Fibroblast of lung (primary cell): ENCODE measurements at regions not wholly inside any gene's neighbourhood (a gene's known extent, or its start where the extent isn't known, plus 50 kb on each side); places are given as distances from the start of the nearest gene placed in this dataset.

Experiments
- DNase-seq, 2 donors: peaks; one replicate each; pipeline versions ENCODE4 v3.0.0 to v3.0.0-alpha.2; 2010; ENCODE audit warnings: low read depth in 2 of 2
- H2AFZ ChIP-seq: 2 replicates; pipeline ENCODE4 v1.5.1; 2012; ENCODE audit warnings: low read length, control low read depth, inconsistent platforms
- H3K27ac ChIP-seq: 2 replicates; pipeline ENCODE4 v1.5.1; 2011; ENCODE audit warnings: low read length, control low read depth; ENCODE audit not compliant: insufficient read depth
- H3K27me3 ChIP-seq: 2 replicates; pipeline ENCODE4 v1.5.1; 2011; ENCODE audit warnings: mild to moderate bottlenecking, low read length; ENCODE audit not compliant: control insufficient read depth, insufficient read depth
- H3K36me3 ChIP-seq: 2 replicates; pipeline ENCODE4 v1.5.1; 2011; ENCODE audit warnings: low read length; ENCODE audit not compliant: control insufficient read depth, insufficient read depth
- H3K4me1 ChIP-seq: 2 replicates; pipeline ENCODE4 v1.5.1; 2011; ENCODE audit warnings: low read length; ENCODE audit not compliant: control insufficient read depth, insufficient read depth; ENCODE audit errors: extremely low read depth
- H3K4me2 ChIP-seq: 2 replicates; pipeline ENCODE4 v1.5.1; 2011; ENCODE audit warnings: low read length, control low read depth; ENCODE audit not compliant: insufficient read depth; ENCODE audit errors: extremely low read depth
- H3K4me3 ChIP-seq, 4 experiments: fragments of 200-600 bp in 1 of 4; sonication (generic) in 1 of 4; replicated peaks in 1 of 4; 2 replicates each; pipeline ENCODE4 v1.5.1; 2011 to 2016; ENCODE audit warnings: low read length in 4 of 4, low read depth in 3 of 4, mild to moderate bottlenecking in 3 of 4, control low read depth in 2 of 4, inconsistent platforms in 1 of 4, mixed read lengths in 1 of 4; ENCODE audit not compliant: insufficient read depth in 1 of 4; ENCODE audit errors: control extremely low read depth in 1 of 4
- H3K79me2 ChIP-seq: 2 replicates; pipeline ENCODE4 v1.5.1; 2012; ENCODE audit warnings: mild to moderate bottlenecking, low read length, inconsistent platforms; ENCODE audit not compliant: control insufficient read depth, insufficient read depth
- H3K9ac ChIP-seq: 2 replicates; pipeline ENCODE4 v1.5.1; 2011; ENCODE audit warnings: mild to moderate bottlenecking, low read length, control low read depth; ENCODE audit not compliant: insufficient read depth
- H3K9me3 ChIP-seq: 2 replicates; pipeline ENCODE4 v1.5.1; 2012; ENCODE audit warnings: low read depth, low read length; ENCODE audit not compliant: control insufficient read depth, insufficient read depth
- H4K20me1 ChIP-seq: 2 replicates; pipeline ENCODE4 v1.5.1; 2011; ENCODE audit warnings: low read length; ENCODE audit not compliant: control insufficient read depth, insufficient read depth; ENCODE audit errors: extremely low read depth
- EZH2 ChIP-seq: IDR thresholded peaks from 2 replicates; pipeline ENCODE4 v1.5.1; 2012; ENCODE audit warnings: low read length, control low read depth, mild to moderate bottlenecking; ENCODE audit errors: missing control alignments
- TF ChIP-seq, protein P1 (sequence below), 2 donors: IDR thresholded peaks in 1 of 2; conservative IDR thresholded peaks in 1 of 2; 1 replicate in 1 of 2; 2 replicates in 1 of 2; pipeline ENCODE4 v1.5.1; 2011 to 2012; ENCODE audit warnings: low read length in 2 of 2, control low read depth in 1 of 2, inconsistent platforms in 1 of 2, low read depth in 1 of 2, mild to moderate bottlenecking in 1 of 2

DNA sequence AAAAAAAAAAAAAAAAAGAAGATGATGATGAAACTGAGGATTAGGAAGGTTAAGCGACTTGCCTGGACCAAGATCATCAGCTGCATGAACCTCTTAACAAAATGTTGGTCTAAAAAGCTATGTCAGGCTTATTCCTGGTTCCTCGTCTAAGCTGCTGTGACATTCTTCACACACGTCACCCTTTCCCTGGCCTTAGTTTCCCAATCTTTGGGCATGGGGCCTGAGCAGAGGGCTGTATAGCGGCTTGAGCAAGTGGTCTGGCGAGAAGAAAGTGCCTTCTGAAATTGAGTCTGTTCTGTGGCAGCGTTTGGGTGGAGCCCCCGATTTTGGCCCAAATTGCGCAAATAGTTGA is 58.7 kb upstream of the CCND2 start:
- no peak for DNase-seq
- no peak overlapping the region for H3K4me3 ChIP-seq
- H3K79me2 ChIP-seq: no peaks in the 10 kb centered on the region
- no peak overlapping the region for H3K9ac ChIP-seq
- H4K20me1 ChIP-seq: no peaks in the 10 kb centered on the region
- H3K9me3 ChIP-seq: no peaks in the 10 kb centered on the region
- H3K4me1 ChIP-seq: no peaks in the 10 kb centered on the region
- H3K36me3 ChIP-seq: no peaks in the 10 kb centered on the region
- no peaks in the 10 kb centered on the region for H3K27me3 ChIP-seq
- no peak overlapping the region for H3K4me2 ChIP-seq
- H3K27ac ChIP-seq: no peak overlapping the region
- TF ChIP-seq, protein P1, sequence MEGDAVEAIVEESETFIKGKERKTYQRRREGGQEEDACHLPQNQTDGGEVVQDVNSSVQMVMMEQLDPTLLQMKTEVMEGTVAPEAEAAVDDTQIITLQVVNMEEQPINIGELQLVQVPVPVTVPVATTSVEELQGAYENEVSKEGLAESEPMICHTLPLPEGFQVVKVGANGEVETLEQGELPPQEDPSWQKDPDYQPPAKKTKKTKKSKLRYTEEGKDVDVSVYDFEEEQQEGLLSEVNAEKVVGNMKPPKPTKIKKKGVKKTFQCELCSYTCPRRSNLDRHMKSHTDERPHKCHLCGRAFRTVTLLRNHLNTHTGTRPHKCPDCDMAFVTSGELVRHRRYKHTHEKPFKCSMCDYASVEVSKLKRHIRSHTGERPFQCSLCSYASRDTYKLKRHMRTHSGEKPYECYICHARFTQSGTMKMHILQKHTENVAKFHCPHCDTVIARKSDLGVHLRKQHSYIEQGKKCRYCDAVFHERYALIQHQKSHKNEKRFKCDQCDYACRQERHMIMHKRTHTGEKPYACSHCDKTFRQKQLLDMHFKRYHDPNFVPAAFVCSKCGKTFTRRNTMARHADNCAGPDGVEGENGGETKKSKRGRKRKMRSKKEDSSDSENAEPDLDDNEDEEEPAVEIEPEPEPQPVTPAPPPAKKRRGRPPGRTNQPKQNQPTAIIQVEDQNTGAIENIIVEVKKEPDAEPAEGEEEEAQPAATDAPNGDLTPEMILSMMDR (conservative IDR thresholded peaks at IDR 0.05 in 1 of 2, IDR thresholded peaks at IDR 0.05 in 1 of 2; ENCODE audit: low read depth in 1 of 2, low read length in 2 of 2): no peak
- no peak for TF ChIP-seq EZH2
- H2AFZ ChIP-seq: no peak overlapping the region

DNA sequence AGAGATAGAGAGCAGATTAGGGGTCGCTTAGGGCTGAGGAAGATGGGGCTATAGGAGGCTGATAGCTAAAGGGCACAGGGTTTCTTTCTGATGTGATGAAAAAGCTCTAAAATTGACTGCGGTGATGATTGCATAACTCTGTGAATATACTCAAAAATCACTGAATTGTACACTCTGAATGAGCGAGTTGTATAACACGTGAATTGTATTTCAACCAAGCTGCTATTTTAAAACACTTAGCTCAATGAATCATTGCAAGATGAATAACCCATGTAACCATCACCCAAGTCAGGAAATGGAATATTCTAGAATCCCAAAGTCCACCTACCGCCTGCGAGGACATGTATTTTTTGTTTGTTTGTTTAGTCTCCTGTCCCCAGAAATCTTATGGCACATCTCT is 60.1 kb upstream of the CCND2 start:
- Histone ChIP-seq H3K36me3 (no peaks in the 10 kb centered on the region), H3K9me3 (no peaks in the 10 kb centered on the region), H3K27me3 (no peaks in the 10 kb centered on the region), H3K79me2 (no peaks in the 10 kb centered on the region), H3K4me3 (no peak overlapping the region), H3K4me2 (no peak overlapping the region), H2AFZ (no peak overlapping the region), H3K9ac (no peak overlapping the region), H3K4me1 (no peaks in the 10 kb centered on the region), H4K20me1 (no peaks in the 10 kb centered on the region), H3K27ac (no peak overlapping the region)
- TF ChIP-seq, protein P1 (conservative IDR thresholded peaks at IDR 0.05 in 1 of 2, IDR thresholded peaks at IDR 0.05 in 1 of 2; ENCODE audit: low read depth in 1 of 2, low read length in 2 of 2): no peak
- TF ChIP-seq EZH2: no peak
- DNase-seq: no peak

DNA sequence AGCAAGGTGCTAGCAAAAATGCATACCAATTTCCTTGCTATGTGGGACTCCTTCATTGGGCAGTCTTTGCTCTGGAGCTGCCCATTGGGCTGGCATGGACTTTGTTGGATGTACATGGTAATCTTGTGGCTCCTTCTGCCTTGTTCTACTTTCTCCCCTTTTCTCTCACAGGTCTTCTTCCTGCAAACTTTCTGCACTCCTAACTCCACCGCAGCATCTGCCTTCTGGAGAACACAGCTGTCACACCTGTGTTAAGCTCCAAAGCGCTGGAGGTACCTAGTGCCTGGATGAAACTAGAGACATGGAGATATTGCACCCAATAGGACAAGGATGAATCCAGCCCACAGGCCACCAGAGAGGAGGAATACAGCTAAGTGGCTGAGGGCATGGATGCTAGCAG is 60.7 kb upstream of the CCND2 start:
- DNase-seq: no peak

More for the DNA sequence above, 60.7 kb upstream of the CCND2 start:
- H3K4me2 ChIP-seq: no peak overlapping the region
- H3K9ac ChIP-seq: no peak overlapping the region
- no peak overlapping the region for H3K4me3 ChIP-seq
- H3K4me1 ChIP-seq: no peaks in the 10 kb centered on the region
- no peaks in the 10 kb centered on the region for H4K20me1 ChIP-seq
- H3K27me3 ChIP-seq: no peaks in the 10 kb centered on the region
- TF ChIP-seq, protein P1 (conservative IDR thresholded peaks at IDR 0.05 in 1 of 2, IDR thresholded peaks at IDR 0.05 in 1 of 2; ENCODE audit: low read depth in 1 of 2, low read length in 2 of 2): no peak
- TF ChIP-seq EZH2: no peak
- no peak overlapping the region for H3K27ac ChIP-seq
- H3K79me2 ChIP-seq: no peaks in the 10 kb centered on the region
- no peaks in the 10 kb centered on the region for H3K36me3 ChIP-seq
- H2AFZ ChIP-seq: no peak overlapping the region
- no peaks in the 10 kb centered on the region for H3K9me3 ChIP-seq
